Mucosa of rectum (tissue), 2 donors: ENCODE measurements at regions not wholly inside any gene's neighbourhood (a gene's known extent, or its start where the extent isn't known, plus 50 kb on each side); places are given as distances from the start of the nearest gene placed in this dataset.

ENCODE experiments used
- H3K27ac ChIP-seq, 2 donors: one replicate each; pipeline ENCODE4 v1.7.0; 2013; ENCODE audit warnings: inconsistent platforms in 2 of 2, low read depth in 2 of 2, low read length in 2 of 2
- H3K27me3 ChIP-seq, 2 donors: one replicate each; pipeline ENCODE4 v1.7.0; 2013; ENCODE audit warnings: low read length in 2 of 2; ENCODE audit not compliant: control insufficient read depth in 2 of 2, insufficient read depth in 2 of 2
- H3K36me3 ChIP-seq, 2 donors: one replicate each; pipeline ENCODE4 v1.7.0; 2013; ENCODE audit warnings: low read length in 2 of 2; ENCODE audit not compliant: control insufficient read depth in 2 of 2, insufficient read depth in 2 of 2
- H3K4me1 ChIP-seq, 2 donors: one replicate each; pipeline ENCODE4 v1.7.0; 2013; ENCODE audit warnings: low read length in 2 of 2, mild to moderate bottlenecking in 1 of 2; ENCODE audit not compliant: control insufficient read depth in 2 of 2, insufficient read depth in 2 of 2
- H3K4me3 ChIP-seq, 2 donors: one replicate each; pipeline ENCODE4 v1.7.0; 2013; ENCODE audit warnings: low read length in 2 of 2
- H3K9ac ChIP-seq, 2 donors: one replicate each; pipeline ENCODE4 v1.7.0; 2013; ENCODE audit warnings: low read length in 2 of 2, low read depth in 1 of 2, mild to moderate bottlenecking in 1 of 2
- H3K9me3 ChIP-seq, 2 donors: one replicate each; pipeline ENCODE4 v1.7.0; 2013; ENCODE audit warnings: low read length in 2 of 2; ENCODE audit not compliant: control insufficient read depth in 2 of 2
- donor health status: healthy.
- donor health status: Normal muscosa, but diverticular disease.

DNA sequence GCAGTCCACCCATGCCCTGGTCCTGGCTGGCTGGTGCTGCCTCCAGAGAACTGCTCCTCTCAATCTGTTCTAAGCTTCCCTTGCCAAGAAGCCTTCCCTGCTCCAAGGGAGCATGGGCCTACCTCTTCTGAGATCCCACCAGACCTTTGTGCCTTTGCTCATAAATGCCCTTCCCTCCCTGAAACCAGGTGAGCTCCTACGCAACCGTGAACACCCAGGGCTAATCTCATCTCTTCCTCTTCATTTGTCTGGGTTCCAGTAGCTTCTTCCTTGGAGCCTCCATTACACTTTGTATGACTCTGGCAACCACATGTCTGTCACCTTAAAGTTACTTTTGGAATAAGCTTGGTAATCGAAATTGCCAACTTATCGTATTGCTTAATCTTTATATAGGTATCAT lies 270.6 kb downstream of the PBX3 start:
- no peak overlapping the region for H3K27ac ChIP-seq
- H3K36me3 ChIP-seq = no peaks in the 10 kb centered on the region

DNA sequence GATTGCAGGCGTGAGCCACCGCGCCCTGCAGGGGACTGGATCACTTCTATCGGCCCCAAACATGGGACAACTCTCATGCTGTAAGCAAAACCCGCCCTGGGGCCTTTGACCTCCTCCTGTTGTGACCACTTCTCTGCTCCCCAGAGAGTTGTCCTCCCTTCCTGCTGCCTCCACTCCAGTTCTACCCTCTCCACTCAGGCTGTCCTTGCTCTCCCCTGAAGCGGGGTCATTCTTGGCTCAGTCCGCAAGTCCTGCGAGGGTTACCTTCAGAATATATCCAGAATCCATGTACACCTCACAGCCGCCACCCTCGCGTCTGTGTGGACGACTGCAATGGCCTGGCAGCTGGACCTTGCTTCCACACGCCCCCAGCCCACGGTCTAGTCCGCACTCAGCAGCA lies 273.7 kb downstream of the PBX3 start:
- H3K4me3 ChIP-seq = no peak overlapping the region
- H3K36me3 ChIP-seq = no peaks in the 10 kb centered on the region
- no peak overlapping the region for H3K9ac ChIP-seq
- no peaks in the 10 kb centered on the region for H3K4me1 ChIP-seq
- H3K9me3 ChIP-seq = no peaks in the 10 kb centered on the region
- H3K27me3 ChIP-seq = no peaks in the 10 kb centered on the region
- H3K27ac ChIP-seq = no peak overlapping the region

More for the DNA sequence above, 270.6 kb downstream of the PBX3 start:
- H3K27me3 ChIP-seq = no peaks in the 10 kb centered on the region
- H3K9ac ChIP-seq = no peak overlapping the region
- no peaks in the 10 kb centered on the region for H3K9me3 ChIP-seq
- H3K4me3 ChIP-seq = no peak overlapping the region
- H3K4me1 ChIP-seq = no peaks in the 10 kb centered on the region

DNA sequence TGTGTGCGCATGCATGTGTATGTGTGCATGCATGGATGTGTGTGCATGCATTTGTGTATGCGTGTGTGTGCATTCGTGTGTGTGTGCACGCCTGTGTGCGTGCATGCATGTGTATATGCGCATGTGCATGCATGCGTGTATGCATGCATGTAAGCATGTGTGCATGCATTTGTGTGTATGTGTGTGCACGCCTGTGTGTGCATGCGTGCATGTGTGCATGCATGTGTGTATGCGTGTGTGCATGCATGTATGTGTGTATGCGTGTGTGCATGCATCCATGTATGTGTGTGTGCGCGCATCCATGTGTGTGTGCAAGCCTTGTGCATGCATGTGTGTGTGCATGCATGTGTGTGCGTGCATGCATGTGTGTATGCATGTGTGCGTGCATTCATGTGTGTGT lies 276.8 kb downstream of the PBX3 start:
- no peaks in the 10 kb centered on the region for H3K9me3 ChIP-seq
- H3K27me3 ChIP-seq = no peaks in the 10 kb centered on the region
- H3K36me3 ChIP-seq = no peaks in the 10 kb centered on the region
- no peak overlapping the region for H3K27ac ChIP-seq
- no peak overlapping the region for H3K9ac ChIP-seq
- no peaks in the 10 kb centered on the region for H3K4me1 ChIP-seq
- H3K4me3 ChIP-seq = no peak overlapping the region

DNA sequence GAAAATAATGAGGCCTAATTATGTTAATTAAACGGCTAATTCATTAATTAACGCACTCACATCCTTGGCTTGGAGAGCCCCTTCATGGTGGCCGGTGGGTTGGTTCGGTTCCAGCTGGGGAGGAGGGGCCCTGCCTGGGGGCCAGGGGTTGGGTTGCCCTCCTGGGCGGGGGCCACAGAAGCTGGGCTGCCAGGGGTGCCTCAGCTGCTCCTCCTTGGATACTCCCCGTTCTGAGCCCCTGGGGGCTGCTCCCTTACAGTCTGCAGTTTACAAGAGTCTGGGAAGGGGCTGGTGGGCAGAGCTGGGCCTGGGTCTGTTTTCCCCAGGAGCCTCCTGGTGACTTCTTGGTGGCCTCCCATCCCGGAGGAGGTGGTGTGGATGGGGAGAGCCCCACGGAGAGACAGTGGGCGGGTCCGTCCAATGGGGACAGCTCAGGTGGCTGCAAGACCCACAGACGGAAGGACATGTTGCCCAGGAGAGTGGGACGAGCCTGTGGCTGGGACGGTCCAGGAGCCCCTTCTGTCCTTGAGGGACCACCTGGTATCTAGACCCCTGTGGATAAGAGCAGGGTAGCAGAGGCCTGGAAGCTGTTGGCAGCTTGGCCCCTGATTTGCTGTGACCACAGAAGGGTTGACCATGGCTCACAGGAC lies 277.5 kb downstream of the PBX3 start:
- Histone ChIP-seq H3K4me3 (no peak overlapping the region), H3K27ac (no peak overlapping the region), H3K27me3 (no peaks in the 10 kb centered on the region), H3K9ac (no peak overlapping the region), H3K4me1 (no peaks in the 10 kb centered on the region), H3K9me3 (no peaks in the 10 kb centered on the region), H3K36me3 (no peaks in the 10 kb centered on the region)

DNA sequence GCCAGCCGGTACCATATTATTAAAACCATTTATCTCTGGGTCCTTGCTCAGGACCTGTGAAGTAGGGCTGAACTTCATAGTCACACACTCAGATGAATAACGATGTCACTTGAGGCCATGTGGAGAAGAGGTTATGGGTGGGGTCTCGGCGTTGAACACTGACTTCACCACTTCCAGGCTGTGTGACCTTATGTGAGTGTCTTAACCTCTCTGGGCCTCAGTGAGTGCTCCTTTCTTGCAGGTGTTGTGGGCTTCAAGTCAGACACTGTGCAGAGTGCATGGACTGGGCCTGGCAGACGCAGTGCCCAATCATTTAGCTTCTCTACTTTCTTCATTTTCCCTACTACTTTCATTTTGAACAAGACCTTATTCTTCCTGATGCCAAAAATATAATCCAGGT lies 278.8 kb downstream of the PBX3 start:
- no peak overlapping the region for H3K4me3 ChIP-seq
- no peak overlapping the region for H3K9ac ChIP-seq
- no peaks in the 10 kb centered on the region for H3K27me3 ChIP-seq
- no peaks in the 10 kb centered on the region for H3K36me3 ChIP-seq
- H3K9me3 ChIP-seq = no peaks in the 10 kb centered on the region
- H3K4me1 ChIP-seq = no peaks in the 10 kb centered on the region
- H3K27ac ChIP-seq = no peak overlapping the region

DNA sequence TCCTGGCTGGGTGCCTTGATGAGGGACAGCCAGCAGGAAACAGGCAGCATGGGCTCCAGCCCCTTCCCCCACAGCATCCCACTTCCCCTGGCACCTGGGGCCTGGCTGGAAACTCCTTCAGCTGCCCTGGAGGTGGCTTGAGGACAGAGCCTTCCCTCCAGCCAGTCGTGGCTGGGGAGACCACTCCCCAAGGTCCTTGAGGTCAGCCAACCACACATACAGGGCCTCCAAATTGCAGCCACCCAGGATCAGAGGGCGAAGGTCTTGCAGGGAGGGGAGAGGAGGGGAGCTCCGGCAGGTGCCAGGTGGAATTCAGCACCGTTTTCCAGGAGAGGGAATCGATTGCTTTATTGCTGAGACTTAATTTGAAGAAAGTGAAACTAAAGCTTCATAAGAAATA lies 280.4 kb downstream of the PBX3 start:
- no peaks in the 10 kb centered on the region for H3K36me3 ChIP-seq
- no peak overlapping the region for H3K9ac ChIP-seq
- no peaks in the 10 kb centered on the region for H3K27me3 ChIP-seq
- no peak overlapping the region for H3K4me3 ChIP-seq
- H3K9me3 ChIP-seq = no peaks in the 10 kb centered on the region
- no peak overlapping the region for H3K27ac ChIP-seq
- no peaks in the 10 kb centered on the region for H3K4me1 ChIP-seq

DNA sequence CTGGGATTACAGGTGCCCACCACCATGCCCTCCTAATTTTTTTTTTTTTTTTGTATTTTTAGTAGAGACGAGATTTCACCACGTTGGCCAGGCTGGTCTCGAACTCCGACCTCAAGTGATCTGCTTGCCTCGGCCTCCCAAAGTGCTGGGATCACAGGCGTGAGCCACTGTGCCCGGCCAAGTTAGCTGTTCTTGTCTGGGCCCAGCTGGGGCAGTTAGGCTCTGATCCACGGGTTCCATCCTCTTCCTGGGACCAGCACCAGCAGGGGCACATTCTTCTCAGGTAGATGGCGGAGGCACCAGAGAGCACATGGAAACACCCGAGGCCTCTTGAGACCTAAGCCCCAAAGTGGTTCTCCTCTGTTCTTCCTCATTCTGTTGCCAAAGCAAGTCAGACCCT lies 281.6 kb downstream of the PBX3 start:
- Histone ChIP-seq H3K9ac (no peak overlapping the region), H3K4me1 (no peaks in the 10 kb centered on the region), H3K36me3 (no peaks in the 10 kb centered on the region), H3K27ac (no peak overlapping the region), H3K4me3 (no peak overlapping the region), H3K9me3 (no peaks in the 10 kb centered on the region), H3K27me3 (no peaks in the 10 kb centered on the region)

DNA sequence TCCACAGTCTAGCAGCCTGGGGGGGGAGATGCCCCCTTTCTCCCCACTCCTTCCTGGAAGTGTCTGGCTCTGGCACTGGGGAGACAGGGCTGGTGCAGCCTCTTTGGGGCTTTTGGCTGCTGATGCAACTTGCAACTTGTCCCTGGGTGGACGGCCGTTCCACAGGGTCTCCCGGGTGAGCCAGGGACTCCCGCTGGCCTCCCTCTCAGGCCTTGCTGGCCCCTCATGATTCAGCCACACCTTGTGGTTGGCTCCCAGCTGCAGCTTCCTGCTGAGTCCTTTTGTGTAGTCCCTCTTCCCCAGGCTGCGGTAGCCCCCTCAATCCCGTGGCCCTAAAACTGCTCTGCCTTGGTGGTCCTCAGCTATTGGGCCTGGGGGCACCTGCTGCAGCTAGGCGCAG lies 283.5 kb downstream of the PBX3 start:
- H3K9me3 ChIP-seq = no peaks in the 10 kb centered on the region
- H3K36me3 ChIP-seq = no peaks in the 10 kb centered on the region
- no peaks in the 10 kb centered on the region for H3K4me1 ChIP-seq
- H3K9ac ChIP-seq = no peak overlapping the region
- H3K27me3 ChIP-seq = peaks cover 4 to 5% of the 10 kb centered on the region in 2 donors
- H3K4me3 ChIP-seq = no peak overlapping the region
- H3K27ac ChIP-seq = no peak overlapping the region

DNA sequence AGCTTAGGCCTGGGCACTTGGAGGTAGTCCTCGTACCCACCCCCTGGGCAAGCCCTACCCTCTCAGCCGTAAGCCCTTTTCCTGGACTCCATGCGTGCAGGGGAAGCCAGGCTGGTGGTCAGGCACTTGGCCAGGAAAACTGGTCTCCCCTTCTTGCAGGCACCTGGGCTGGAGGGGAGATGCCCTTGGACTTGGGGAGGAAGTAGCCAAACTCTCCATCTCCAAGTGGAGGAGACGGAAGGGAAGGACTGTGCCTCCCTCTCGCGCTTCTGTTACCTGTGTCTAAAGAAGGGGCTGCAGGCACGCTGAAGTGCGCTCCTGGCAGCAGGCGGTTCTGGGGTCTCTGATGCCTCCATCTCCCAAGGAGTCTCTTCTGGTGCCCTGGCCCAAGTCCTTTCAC lies 283.9 kb downstream of the PBX3 start:
- H3K9me3 ChIP-seq = no peaks in the 10 kb centered on the region
- no peaks in the 10 kb centered on the region for H3K36me3 ChIP-seq
- H3K9ac ChIP-seq = no peak overlapping the region
- no peak overlapping the region for H3K27ac ChIP-seq
- no peaks in the 10 kb centered on the region for H3K4me1 ChIP-seq
- H3K4me3 ChIP-seq = no peak overlapping the region
- H3K27me3 ChIP-seq = peaks cover 4 to 9% of the 10 kb centered on the region in 2 donors

DNA sequence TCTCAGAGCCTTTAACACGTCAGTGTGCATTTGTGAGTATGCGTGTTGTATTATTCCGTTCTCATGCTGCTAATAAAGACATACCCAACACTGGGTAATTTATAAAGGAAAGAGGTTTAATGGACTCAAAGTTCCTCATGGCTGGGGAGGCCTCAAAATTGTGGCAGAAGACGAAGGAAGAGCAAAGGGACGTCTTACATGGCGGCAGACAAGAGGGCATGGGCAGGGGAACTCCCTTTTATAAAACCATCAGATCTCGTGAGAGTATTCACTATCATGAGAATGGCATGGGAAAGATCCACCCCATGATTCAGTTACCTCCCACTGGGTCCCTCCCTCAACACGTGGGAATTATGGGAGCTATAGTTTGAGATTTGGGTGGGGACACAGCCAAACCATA lies 285.0 kb downstream of the PBX3 start:
- Histone ChIP-seq H3K4me1 (no peaks in the 10 kb centered on the region), H3K27me3 (peaks cover 6 to 11% of the 10 kb centered on the region in 2 donors), H3K9me3 (no peaks in the 10 kb centered on the region), H3K36me3 (no peaks in the 10 kb centered on the region), H3K27ac (no peak overlapping the region), H3K4me3 (no peak overlapping the region), H3K9ac (no peak overlapping the region)

DNA sequence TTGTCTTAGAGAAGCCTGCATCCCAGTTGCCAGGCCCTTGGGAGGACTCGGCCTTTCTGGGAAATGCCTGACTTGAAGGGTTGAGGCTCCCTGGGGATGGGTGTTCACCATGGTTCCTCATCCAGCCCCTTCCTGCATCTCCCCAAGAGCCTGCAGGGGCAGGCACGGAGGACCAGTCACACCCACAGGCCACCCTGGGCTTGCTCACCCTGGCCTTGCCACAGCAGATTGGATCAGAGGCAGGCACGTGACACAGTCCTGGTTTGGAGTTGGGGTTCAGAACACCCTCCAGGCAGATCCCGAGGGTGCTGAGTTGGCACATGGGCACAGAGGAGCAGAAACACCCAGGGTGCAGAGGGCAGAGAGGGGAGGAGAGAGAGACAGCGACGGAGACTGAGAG lies 286.1 kb downstream of the PBX3 start:
- Histone ChIP-seq H3K9ac (no peak overlapping the region), H3K4me1 (no peaks in the 10 kb centered on the region), H3K36me3 (no peaks in the 10 kb centered on the region), H3K9me3 (no peaks in the 10 kb centered on the region), H3K27me3 (peaks cover 6 to 13% of the 10 kb centered on the region in 2 donors), H3K27ac (no peak overlapping the region), H3K4me3 (no peak overlapping the region)
